Caco-2 (cell line): ENCODE measurements at regions not wholly inside any gene's neighbourhood (a gene's known extent, or its start where the extent isn't known, plus 50 kb on each side); places are given as distances from the start of the nearest gene placed in this dataset.

Experiments used
- BruUV-seq: library from RNA; stranded (reverse); fragments of 400-500 nt; replicated peaks from 2 replicates; lab custom pipeline; 2021; lab: Mats Ljungman, UMichigan
- CTCF ChIA-PET: fragments of 300-600 bp; sonication (Branson Sonifier 250); formaldehyde crosslinking; loops from one replicate; lab custom pipeline; 2022; ENCODE audit warnings: antibody characterized with exemption; lab: Charles Lee
- POLR2A ChIA-PET: fragments of 300-600 bp; sonication (Branson Sonifier 250); formaldehyde crosslinking; loops from one replicate; lab custom pipeline; 2022; ENCODE audit warnings: antibody characterized with exemption; lab: Charles Lee
- DNase-seq, 2 experiments: peaks; one replicate each; pipeline versions ENCODE4 v3.0.0 to v3.0.0-alpha.2; 2020 to 2022
- H3K27me3 ChIP-seq: replicated peaks from 2 replicates; pipeline ENCODE4 v1.6.0; 2011; ENCODE audit warnings: low read length; ENCODE audit not compliant: control insufficient read depth, insufficient read depth
- H3K36me3 ChIP-seq: 2 replicates; pipeline ENCODE4 v1.5.1; 2011; ENCODE audit warnings: low read length; ENCODE audit not compliant: control insufficient read depth, insufficient read depth
- H3K4me1 ChIP-seq: fragments of 250-450 bp; sonication (Bioruptor Pico); 2 replicates; pipeline ENCODE4 v1.5.1; 2020; ENCODE audit warnings: mild to moderate bottlenecking
- H3K4me3 ChIP-seq: 2 replicates; pipeline ENCODE4 v1.5.1; 2011; ENCODE audit warnings: low read depth, mild to moderate bottlenecking, control low read depth, low read length
- H3K9me3 ChIP-seq: fragments of 250-450 bp; sonication (Bioruptor Pico); 2 replicates; pipeline ENCODE4 v1.5.1; 2020; ENCODE audit warnings: mild to moderate bottlenecking, moderate library complexity
- H3K27ac Mint-ChIP-seq: one replicate; pipeline ENCODE4 v1.8.0; 2022; ENCODE audit warnings: mixed read lengths; ENCODE audit not compliant: unreplicated experiment
- H3K27me3 Mint-ChIP-seq: one replicate; pipeline ENCODE4 v1.8.0; 2022; ENCODE audit warnings: mixed read lengths; ENCODE audit not compliant: insufficient read depth, unreplicated experiment
- H3K36me3 Mint-ChIP-seq: one replicate; pipeline ENCODE4 v1.8.0; 2022; ENCODE audit warnings: mild to moderate bottlenecking, mixed read lengths; ENCODE audit not compliant: insufficient read depth, unreplicated experiment
- H3K4me1 Mint-ChIP-seq: one replicate; pipeline ENCODE4 v1.8.0; 2022; ENCODE audit warnings: low read depth, mixed read lengths; ENCODE audit not compliant: unreplicated experiment
- H3K4me3 Mint-ChIP-seq: one replicate; pipeline ENCODE4 v1.8.0; 2022; ENCODE audit warnings: mild to moderate bottlenecking, moderate library complexity, mixed read lengths; ENCODE audit not compliant: unreplicated experiment
- H3K9me3 Mint-ChIP-seq: one replicate; pipeline ENCODE4 v1.8.0; 2022; ENCODE audit warnings: mixed read lengths; ENCODE audit not compliant: unreplicated experiment
- CTCF ChIP-seq, 2 experiments: fragments of 200-600 bp in 1 of 2; IDR thresholded peaks; 1 replicate in 1 of 2; 2 replicates in 1 of 2; pipeline versions ENCODE4 v1.5.1 to v1.8.0; 2011 to 2022; ENCODE audit warnings: antibody characterized with exemption in 1 of 2, control low read depth in 1 of 2, inconsistent platforms in 1 of 2, low read depth in 1 of 2, low read length in 1 of 2, mild to moderate bottlenecking in 1 of 2, moderate library complexity in 1 of 2; ENCODE audit not compliant: insufficient read depth in 1 of 2, severe bottlenecking in 1 of 2, unreplicated experiment in 1 of 2
- intact Hi-C: fragments of 100-400 bp; cut with micrococcal nuclease; formaldehyde crosslinking; loops from one replicate; pipeline ENCODE4 v1.10.0; 2022; ENCODE audit not compliant: unreplicated experiment

- DNase-seq, result no peak
- Mint-ChIP-seq H3K4me1 (no peaks in the 10 kb centered on the region), H3K27me3 (peaks cover 6% of the 10 kb centered on the region), H3K9me3 (no peaks in the 10 kb centered on the region), H3K27ac (no peak overlapping the region), H3K4me3 (no peak overlapping the region), H3K36me3 (no peaks in the 10 kb centered on the region)
- Histone ChIP-seq H3K36me3 (no peaks in the 10 kb centered on the region), H3K9me3 (no peaks in the 10 kb centered on the region), H3K4me1 (no peaks in the 10 kb centered on the region), H3K4me3 (no peak overlapping the region), H3K27me3 (no peaks in the 10 kb centered on the region)
- ChIA-PET POLR2A (no interaction called here), CTCF (no interaction called here)
- BruUV-seq, result no TSS peak
- intact Hi-C loops, result no loop called here
- TF ChIP-seq CTCF (IDR thresholded peaks at IDR 0.05; ENCODE audit: insufficient read depth in 1 of 2, low read depth in 1 of 2, low read length in 1 of 2, severe bottlenecking in 1 of 2, unreplicated experiment in 1 of 2), result no peak
Observed at GRCh38 chr4:67207941-67208441, 337.3 kb downstream of the CENPC start.

- Histone ChIP-seq H3K4me3 (no peak overlapping the region), H3K4me1 (no peaks in the 10 kb centered on the region), H3K27me3 (no peaks in the 10 kb centered on the region), H3K36me3 (no peaks in the 10 kb centered on the region), H3K9me3 (no peaks in the 10 kb centered on the region)
- Mint-ChIP-seq H3K4me3 (no peak overlapping the region), H3K9me3 (no peaks in the 10 kb centered on the region), H3K36me3 (no peaks in the 10 kb centered on the region), H3K27me3 (peaks cover 6% of the 10 kb centered on the region), H3K4me1 (no peaks in the 10 kb centered on the region), H3K27ac (no peak overlapping the region)
- intact Hi-C loops, result no loop called here
- BruUV-seq, result no TSS peak
- no peak for DNase-seq
- CTCF ChIA-PET, result no interaction called here
- POLR2A ChIA-PET, result no interaction called here
- TF ChIP-seq CTCF (IDR thresholded peaks at IDR 0.05; ENCODE audit: insufficient read depth in 1 of 2, low read depth in 1 of 2, low read length in 1 of 2, severe bottlenecking in 1 of 2, unreplicated experiment in 1 of 2), result no peak
Observed at GRCh38 chr4:67204441-67204840, 340.9 kb downstream of the CENPC start.

GRCh38 chr4:67201334-67201733, 344.0 kb downstream of the CENPC start:
- no peak for DNase-seq

More at GRCh38 chr4:67201334-67201733, 344.0 kb downstream of the CENPC start:
- H3K9me3 ChIP-seq, result no peaks in the 10 kb centered on the region
- ChIA-PET POLR2A (no interaction called here), CTCF (no interaction called here)
- H3K27me3 ChIP-seq, result no peaks in the 10 kb centered on the region
- Mint-ChIP-seq H3K9me3 (no peaks in the 10 kb centered on the region), H3K4me3 (no peak overlapping the region), H3K27me3 (peaks cover 4% of the 10 kb centered on the region), H3K27ac (no peak overlapping the region), H3K4me1 (no peaks in the 10 kb centered on the region), H3K36me3 (no peaks in the 10 kb centered on the region)
- H3K4me1 ChIP-seq, result no peaks in the 10 kb centered on the region
- H3K4me3 ChIP-seq, result no peak overlapping the region
- no peaks in the 10 kb centered on the region for H3K36me3 ChIP-seq
- no TSS peak for BruUV-seq
- TF ChIP-seq CTCF (IDR thresholded peaks at IDR 0.05; ENCODE audit: insufficient read depth in 1 of 2, low read depth in 1 of 2, low read length in 1 of 2, severe bottlenecking in 1 of 2, unreplicated experiment in 1 of 2), result no peak
- intact Hi-C loops, result no loop called here
